K562 (cell line): ENCODE measurements at regions not wholly inside any gene's neighbourhood (a gene's known extent, or its start where the extent isn't known, plus 50 kb on each side); places are given as distances from the start of the nearest gene placed in this dataset.

Source experiments
- ATAC-seq: fragments of 200-7000 bp; cut with Tn5 transposase; 3 replicates; pipeline ENCODE4 v1.9.1; 2020; ENCODE audit warnings: moderate library complexity
- BruUV-seq: library from RNA; stranded (reverse); fragments of 400-500 nt; replicated peaks from 2 replicates; lab custom pipeline; 2021; lab: Mats Ljungman, UMichigan
- CTCF ChIA-PET: fragments of 300-600 bp; formaldehyde crosslinking; extraction: SDS; loops from one replicate; lab custom pipeline; 2021; ENCODE audit warnings: low intra/inter-chr PET ratio; lab: Yijun Ruan, JAX
- POLR2A ChIA-PET: fragments of 300-600, 350-650 bp; sonication (Branson Sonifier 250); formaldehyde crosslinking; extraction: SDS; loops from one replicate; lab custom pipeline; 2021; ENCODE audit warnings: antibody characterized with exemption, inconsistent platforms; lab: Yijun Ruan, JAX
- DNase-seq, 4 experiments: peaks; one replicate each; pipeline versions ENCODE4 v3.0.0 to v3.0.0-alpha.2; 2011 to 2018; ENCODE audit warnings: low spot score in 3 of 4, mixed read lengths in 3 of 4; ENCODE audit errors: extremely low read depth in 1 of 4
- FAIRE-seq: peaks from 2 replicates; lab custom pipeline; 2011; peaks lifted over from hg19 to GRCh38; lab: Jason Lieb, UNC
- H2AFZ ChIP-seq: 2 replicates; pipeline ENCODE4 v1.6.0; 2011; ENCODE audit warnings: low read depth, low read length, control low read depth, inconsistent platforms
- H3K27ac ChIP-seq: fragments of 200-600 bp; 3 replicates; pipeline ENCODE4 v1.8.0; 2011; ENCODE audit warnings: low read depth, mild to moderate bottlenecking, control low read depth, inconsistent platforms, low read length, moderate library complexity, mixed read lengths; ENCODE audit errors: extremely low read depth
- H3K27me3 ChIP-seq, 2 experiments: fragments of 300-600 bp in 1 of 2; 2 replicates in 1 of 2; 3 replicates in 1 of 2; pipeline versions ENCODE4 v1.6.0 to v1.8.0; 2011; ENCODE audit warnings: inconsistent platforms in 2 of 2, low read length in 2 of 2, mild to moderate bottlenecking in 1 of 2, mixed read lengths in 1 of 2, moderate library complexity in 1 of 2; ENCODE audit not compliant: control insufficient read depth in 2 of 2, insufficient read depth in 2 of 2
- H3K36me3 ChIP-seq: fragments of 300-600 bp; 3 replicates; pipeline ENCODE4 v1.8.0; 2011; ENCODE audit warnings: mild to moderate bottlenecking, low read length, inconsistent platforms; ENCODE audit not compliant: control insufficient read depth, insufficient read depth
- H3K4me1 ChIP-seq, 2 experiments: fragments of 200-600 bp in 1 of 2; replicated peaks in 1 of 2; 2 replicates in 1 of 2; 3 replicates in 1 of 2; pipeline versions ENCODE4 v1.5.1 to v1.8.0; 2011; ENCODE audit warnings: inconsistent platforms in 2 of 2, low read length in 2 of 2, mild to moderate bottlenecking in 1 of 2, mixed read lengths in 1 of 2, moderate library complexity in 1 of 2; ENCODE audit not compliant: control insufficient read depth in 2 of 2, insufficient read depth in 2 of 2
- H3K4me2 ChIP-seq: 2 replicates; pipeline ENCODE4 v1.6.1; 2011; ENCODE audit warnings: low read length, control low read depth, inconsistent platforms, mixed read lengths; ENCODE audit not compliant: insufficient read depth
- H3K4me3 ChIP-seq: fragments of 200-600 bp; sonication (generic), shearing (Covaris generic); 2 replicates; pipeline ENCODE4 v1.5.1; 2016; ENCODE audit warnings: control low read depth, inconsistent platforms
- H3K79me2 ChIP-seq: fragments of 200-600 bp; 3 replicates; pipeline ENCODE4 v1.8.0; 2011; ENCODE audit warnings: low read length, inconsistent platforms; ENCODE audit not compliant: control insufficient read depth, insufficient read depth
- H3K9ac ChIP-seq, 2 experiments: 2 replicates each; pipeline versions ENCODE4 v1.6.0 to v1.6.1; 2011; ENCODE audit warnings: low read depth in 2 of 2, low read length in 2 of 2, control low read depth in 1 of 2, inconsistent platforms in 1 of 2, mild to moderate bottlenecking in 1 of 2, mixed read lengths in 1 of 2; ENCODE audit not compliant: insufficient read depth in 1 of 2
- H3K9me1 ChIP-seq: one replicate; pipeline ENCODE4 v1.6.0; 2011; ENCODE audit warnings: inconsistent platforms, mild to moderate bottlenecking, low read length, moderate library complexity; ENCODE audit not compliant: control insufficient read depth, insufficient read depth
- H3K9me3 ChIP-seq: replicated peaks from 2 replicates; pipeline ENCODE4 v1.5.1; 2011; ENCODE audit warnings: low read depth, low read length, inconsistent platforms; ENCODE audit not compliant: control insufficient read depth, insufficient read depth
- H4K20me1 ChIP-seq: replicated peaks from 2 replicates; pipeline ENCODE4 v1.6.1; 2011; ENCODE audit warnings: low read length, inconsistent platforms, mixed read lengths; ENCODE audit not compliant: control insufficient read depth, insufficient read depth
- ELF1 ChIP-seq: fragments of 200-800 bp; sonication (Bioruptor generic); IDR thresholded peaks from 2 replicates; pipeline ENCODE4 v1.6.1; 2016; ENCODE audit warnings: missing genetic modification characterization, missing compliant biosample characterization
- ELF4 ChIP-seq: fragments of 450-650 bp; formaldehyde crosslinking; IDR thresholded peaks from 2 replicates; pipeline ENCODE4 v1.4.0; 2022; ENCODE audit warnings: missing genetic modification characterization
- HOXB6 ChIP-seq: fragments of 250-450 bp; sonication (Bioruptor Pico); IDR thresholded peaks from 2 replicates; pipeline ENCODE4 v1.5.1; 2022; ENCODE audit warnings: mild to moderate bottlenecking, borderline replicate concordance
- KLF16 ChIP-seq: IDR thresholded peaks from 2 replicates; pipeline ENCODE4 v1.6.1; 2016; ENCODE audit warnings: antibody characterized with exemption
- MAZ ChIP-seq, 2 experiments: fragments of 450-650 bp in 1 of 2; sonication (generic) in 1 of 2; formaldehyde crosslinking; IDR thresholded peaks in 1 of 2; conservative IDR thresholded peaks in 1 of 2; 2 replicates each; pipeline versions ENCODE4 v1.4.0 to v1.5.0; 2020; ENCODE audit warnings: mild to moderate bottlenecking in 1 of 2, missing genetic modification reagents in 1 of 2
- NRF1 ChIP-seq, 2 experiments: fragments of 450-650 bp; IDR thresholded peaks in 1 of 2; conservative IDR thresholded peaks in 1 of 2; 2 replicates each; pipeline ENCODE4 v1.6.1; 2014; ENCODE audit warnings: mild to moderate bottlenecking in 2 of 2
- PTRF ChIP-seq: fragments of 450-650 bp; IDR thresholded peaks from 2 replicates; pipeline ENCODE4 v1.6.1; 2016; ENCODE audit warnings: mild to moderate bottlenecking, missing genetic modification characterization, missing compliant biosample characterization
- SRSF3 ChIP-seq: fragments of 200-400 bp; formaldehyde crosslinking; IDR thresholded peaks from 2 replicates; pipeline ENCODE4 v1.6.1; 2016; ENCODE audit warnings: mild to moderate bottlenecking, low read length, moderate library complexity; ENCODE audit not compliant: insufficient read depth
- TARDBP ChIP-seq: fragments of 450-650 bp; IDR thresholded peaks from 2 replicates; pipeline ENCODE4 v1.6.1; 2016
- ZKSCAN1 ChIP-seq: fragments of 150-350 bp; IDR thresholded peaks from 2 replicates; pipeline ENCODE4 v1.6.1; 2016; ENCODE audit warnings: low read depth, low read length
- WGBS: fragments of 100-300 bp; shearing (Covaris generic); methylation state at CpG from one replicate; pipeline ENCODE4 v1.1.6; 2016; ENCODE audit warnings: low coverage, mixed read lengths; ENCODE audit not compliant: insufficient coverage; ENCODE audit errors: missing lambda C conversion rate; 5-methylcytosine and 5-hydroxymethylcytosine counted together
- in situ Hi-C: fragments of 300-500 bp; cut with MboI; formaldehyde crosslinking; loops from 4 replicates; pipeline ENCODE4 v1.15.0; 2018; ENCODE audit warnings: inconsistent platforms, mixed read lengths
- intact Hi-C: fragments of 100-400 bp; cut with micrococcal nuclease; formaldehyde crosslinking; loops from 2 replicates; pipeline ENCODE4 v1.14.2; 2022
- TF ChIP-seq, protein P1 (sequence below): sonication (generic); formaldehyde crosslinking; IDR thresholded peaks from 2 replicates; pipeline ENCODE4 v1.8.1; 2023; ENCODE audit warnings: mild to moderate bottlenecking, missing genetic modification reagents
- TF ChIP-seq, protein P2 (sequence below), 3 experiments: fragments of 200-800 bp in 1 of 3; fragments of 250-450 bp in 1 of 3; fragments of 450-650 bp in 1 of 3; sonication (Bioruptor Pico) in 1 of 3; sonication (Bioruptor generic) in 1 of 3; formaldehyde crosslinking in 1 of 3; IDR thresholded peaks; 2 replicates each; pipeline versions ENCODE4 v1.6.1 to v1.8.0; 2016 to 2022; ENCODE audit warnings: mild to moderate bottlenecking in 2 of 3, missing genetic modification characterization in 2 of 3, missing compliant biosample characterization in 1 of 3, moderate library complexity in 1 of 3
- TF ChIP-seq, protein P3 (sequence below): fragments of 450-650 bp; IDR thresholded peaks from 2 replicates; pipeline ENCODE4 v1.6.1; 2017; ENCODE audit warnings: antibody characterized with exemption, mild to moderate bottlenecking

DNA sequence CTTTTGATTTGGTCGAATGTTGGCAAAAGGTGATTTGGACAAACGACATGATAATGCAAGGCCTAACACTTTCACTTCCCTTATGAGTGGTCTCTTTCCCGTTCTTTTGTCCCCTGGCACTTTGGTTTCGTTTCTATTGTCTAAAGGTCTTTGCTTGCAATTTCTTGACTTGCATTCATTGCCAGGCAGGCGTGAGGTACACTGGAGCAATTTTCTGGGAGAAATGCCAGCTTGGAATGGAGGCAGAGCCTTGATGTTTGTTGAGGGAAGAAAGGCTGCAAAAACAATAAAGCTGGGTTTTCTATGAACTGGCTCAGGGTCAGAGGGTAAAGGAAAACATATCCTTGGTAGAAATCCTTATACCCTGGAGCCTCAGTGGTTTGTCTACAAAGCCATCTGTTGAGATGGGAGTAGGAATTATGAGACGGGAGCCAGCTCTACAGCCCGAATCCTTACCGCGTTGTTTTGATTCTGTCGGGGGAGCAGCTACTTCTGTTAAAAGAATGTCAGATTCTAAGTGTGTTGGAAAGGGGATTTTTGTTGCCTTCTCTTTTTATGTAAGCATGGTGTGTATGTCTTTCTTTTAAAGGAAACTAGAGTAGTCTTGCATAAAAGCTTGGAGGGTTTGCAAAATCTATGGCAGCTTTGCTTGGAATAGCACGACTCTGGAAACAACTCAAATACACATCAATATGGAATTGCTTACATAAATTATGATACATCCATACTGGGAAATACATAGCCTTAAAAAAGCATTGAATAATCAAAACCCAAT, 158.9 kb downstream of the RMI1 start:
- no peaks in the 10 kb centered on the region for H3K79me2 ChIP-seq
- CTCF ChIA-PET, result interaction anchor here (0.6 kb wide), 1 partner anchor 464 kb away, joined by 6 read pairs; no protein-coding TSS in a partner anchor
- no peak for ATAC-seq
- no peak overlapping the region for H3K9ac ChIP-seq
- H3K4me2 ChIP-seq, result no peak overlapping the region
- no peaks in the 10 kb centered on the region for H3K9me1 ChIP-seq
- POLR2A ChIA-PET, result interaction anchor here (0.7 to 1.2 kb wide), 2 partner anchors 22 to 32 kb away, joined by 3 read pairs; no protein-coding TSS in a partner anchor
- DNase-seq, result no peak
- H3K36me3 ChIP-seq, result no peaks in the 10 kb centered on the region
- H4K20me1 ChIP-seq, result no peaks in the 10 kb centered on the region
- in situ Hi-C loops, result no loop called here
- 1% methylated on average over 11 of the region's 11 CpGs for WGBS
- no peak for FAIRE-seq
- BruUV-seq, result no TSS peak
- no peak overlapping the region for H3K27ac ChIP-seq
- no peak overlapping the region for H3K4me3 ChIP-seq
- H3K9me3 ChIP-seq, result no peaks in the 10 kb centered on the region
- intact Hi-C loops, result no loop called here
- H3K4me1 ChIP-seq, result peaks cover 0 to 6% of the 10 kb centered on the region in 2 experiments; a peak in 2 of 5 replicates
- peaks cover 17 to 20% of the 10 kb centered on the region in 2 experiments for H3K27me3 ChIP-seq
- H2AFZ ChIP-seq, result no peak overlapping the region
- TF ChIP-seq ZKSCAN1 (no peak), HOXB6 (CRISPR knock-in tag) (no peak), ELF4 (CRISPR knock-in tag) (no peak), KLF16 (no peak), TARDBP (no peak), MAZ (CRISPR knock-in tag; conservative IDR thresholded peaks at IDR 0.05 in 1 of 2, IDR thresholded peaks at IDR 0.05 in 1 of 2) (no peak), ELF1 (no peak), SRSF3 (no peak), PTRF (tag) (no peak), NRF1 (conservative IDR thresholded peaks at IDR 0.05 in 1 of 2, IDR thresholded peaks at IDR 0.05 in 1 of 2) (no peak)
- TF ChIP-seq, protein P1, sequence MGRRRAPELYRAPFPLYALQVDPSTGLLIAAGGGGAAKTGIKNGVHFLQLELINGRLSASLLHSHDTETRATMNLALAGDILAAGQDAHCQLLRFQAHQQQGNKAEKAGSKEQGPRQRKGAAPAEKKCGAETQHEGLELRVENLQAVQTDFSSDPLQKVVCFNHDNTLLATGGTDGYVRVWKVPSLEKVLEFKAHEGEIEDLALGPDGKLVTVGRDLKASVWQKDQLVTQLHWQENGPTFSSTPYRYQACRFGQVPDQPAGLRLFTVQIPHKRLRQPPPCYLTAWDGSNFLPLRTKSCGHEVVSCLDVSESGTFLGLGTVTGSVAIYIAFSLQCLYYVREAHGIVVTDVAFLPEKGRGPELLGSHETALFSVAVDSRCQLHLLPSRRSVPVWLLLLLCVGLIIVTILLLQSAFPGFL (CRISPR knock-in tag), result no peak
- TF ChIP-seq, protein P2, sequence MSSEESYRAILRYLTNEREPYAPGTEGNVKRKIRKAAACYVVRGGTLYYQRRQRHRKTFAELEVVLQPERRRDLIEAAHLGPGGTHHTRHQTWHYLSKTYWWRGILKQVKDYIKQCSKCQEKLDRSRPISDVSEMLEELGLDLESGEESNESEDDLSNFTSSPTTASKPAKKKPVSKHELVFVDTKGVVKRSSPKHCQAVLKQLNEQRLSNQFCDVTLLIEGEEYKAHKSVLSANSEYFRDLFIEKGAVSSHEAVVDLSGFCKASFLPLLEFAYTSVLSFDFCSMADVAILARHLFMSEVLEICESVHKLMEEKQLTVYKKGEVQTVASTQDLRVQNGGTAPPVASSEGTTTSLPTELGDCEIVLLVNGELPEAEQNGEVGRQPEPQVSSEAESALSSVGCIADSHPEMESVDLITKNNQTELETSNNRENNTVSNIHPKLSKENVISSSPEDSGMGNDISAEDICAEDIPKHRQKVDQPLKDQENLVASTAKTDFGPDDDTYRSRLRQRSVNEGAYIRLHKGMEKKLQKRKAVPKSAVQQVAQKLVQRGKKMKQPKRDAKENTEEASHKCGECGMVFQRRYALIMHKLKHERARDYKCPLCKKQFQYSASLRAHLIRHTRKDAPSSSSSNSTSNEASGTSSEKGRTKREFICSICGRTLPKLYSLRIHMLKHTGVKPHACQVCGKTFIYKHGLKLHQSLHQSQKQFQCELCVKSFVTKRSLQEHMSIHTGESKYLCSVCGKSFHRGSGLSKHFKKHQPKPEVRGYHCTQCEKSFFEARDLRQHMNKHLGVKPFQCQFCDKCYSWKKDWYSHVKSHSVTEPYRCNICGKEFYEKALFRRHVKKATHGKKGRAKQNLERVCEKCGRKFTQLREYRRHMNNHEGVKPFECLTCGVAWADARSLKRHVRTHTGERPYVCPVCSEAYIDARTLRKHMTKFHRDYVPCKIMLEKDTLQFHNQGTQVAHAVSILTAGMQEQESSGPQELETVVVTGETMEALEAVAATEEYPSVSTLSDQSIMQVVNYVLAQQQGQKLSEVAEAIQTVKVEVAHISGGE (CRISPR knock-in tag; IDR thresholded peaks at IDR 0.05), result no peak
- TF ChIP-seq, protein P3, sequence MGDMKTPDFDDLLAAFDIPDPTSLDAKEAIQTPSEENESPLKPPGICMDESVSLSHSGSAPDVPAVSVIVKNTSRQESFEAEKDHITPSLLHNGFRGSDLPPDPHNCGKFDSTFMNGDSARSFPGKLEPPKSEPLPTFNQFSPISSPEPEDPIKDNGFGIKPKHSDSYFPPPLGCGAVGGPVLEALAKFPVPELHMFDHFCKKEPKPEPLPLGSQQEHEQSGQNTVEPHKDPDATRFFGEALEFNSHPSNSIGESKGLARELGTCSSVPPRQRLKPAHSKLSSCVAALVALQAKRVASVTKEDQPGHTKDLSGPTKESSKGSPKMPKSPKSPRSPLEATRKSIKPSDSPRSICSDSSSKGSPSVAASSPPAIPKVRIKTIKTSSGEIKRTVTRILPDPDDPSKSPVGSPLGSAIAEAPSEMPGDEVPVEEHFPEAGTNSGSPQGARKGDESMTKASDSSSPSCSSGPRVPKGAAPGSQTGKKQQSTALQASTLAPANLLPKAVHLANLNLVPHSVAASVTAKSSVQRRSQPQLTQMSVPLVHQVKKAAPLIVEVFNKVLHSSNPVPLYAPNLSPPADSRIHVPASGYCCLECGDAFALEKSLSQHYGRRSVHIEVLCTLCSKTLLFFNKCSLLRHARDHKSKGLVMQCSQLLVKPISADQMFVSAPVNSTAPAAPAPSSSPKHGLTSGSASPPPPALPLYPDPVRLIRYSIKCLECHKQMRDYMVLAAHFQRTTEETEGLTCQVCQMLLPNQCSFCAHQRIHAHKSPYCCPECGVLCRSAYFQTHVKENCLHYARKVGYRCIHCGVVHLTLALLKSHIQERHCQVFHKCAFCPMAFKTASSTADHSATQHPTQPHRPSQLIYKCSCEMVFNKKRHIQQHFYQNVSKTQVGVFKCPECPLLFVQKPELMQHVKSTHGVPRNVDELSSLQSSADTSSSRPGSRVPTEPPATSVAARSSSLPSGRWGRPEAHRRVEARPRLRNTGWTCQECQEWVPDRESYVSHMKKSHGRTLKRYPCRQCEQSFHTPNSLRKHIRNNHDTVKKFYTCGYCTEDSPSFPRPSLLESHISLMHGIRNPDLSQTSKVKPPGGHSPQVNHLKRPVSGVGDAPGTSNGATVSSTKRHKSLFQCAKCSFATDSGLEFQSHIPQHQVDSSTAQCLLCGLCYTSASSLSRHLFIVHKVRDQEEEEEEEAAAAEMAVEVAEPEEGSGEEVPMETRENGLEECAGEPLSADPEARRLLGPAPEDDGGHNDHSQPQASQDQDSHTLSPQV, result no peak
